ENCODE measurements at regions not wholly inside any gene's neighbourhood (a gene's known extent, or its start where the extent isn't known, plus 50 kb on each side); places are given as distances from the start of the nearest gene placed in this dataset.

GRCh38 chr6:10028222-10028621, 386.7 kb downstream of the TFAP2A start:
- TF ChIP-seq CTCF (IDR thresholded peaks at IDR 0.05): no peak
- no peaks in the 10 kb centered on the region for H3K36me3 Mint-ChIP-seq
- WGBS (ENCODE audit: insufficient coverage): no CpG with 5 or more reads among the region's 4 CpGs
- H3K4me1 Mint-ChIP-seq: no peaks in the 10 kb centered on the region
- ATAC-seq (no peak), DNase-seq (no peak)
- H3K27ac Mint-ChIP-seq: no peak overlapping the region
- intact Hi-C loops (cut with micrococcal nuclease): no loop called here
- H3K4me3 Mint-ChIP-seq: no peak overlapping the region
- Histone ChIP-seq H3K9me3 (ENCODE audit: control insufficient read depth, insufficient read depth, low read length) (no peaks in the 10 kb centered on the region), H3K4me1 (ENCODE audit: control insufficient read depth, insufficient read depth, low read length) (no peaks in the 10 kb centered on the region), H3K36me3 (ENCODE audit: control insufficient read depth, insufficient read depth, low read length) (no peaks in the 10 kb centered on the region), H3K4me3 (ENCODE audit: low read length) (no peak overlapping the region), H3K27me3 (ENCODE audit: control insufficient read depth, insufficient read depth, low read length) (no peaks in the 10 kb centered on the region), H3K27ac (ENCODE audit: low read length) (no peak overlapping the region)
- H3K9me3 Mint-ChIP-seq: peaks cover 1 to 2% of the 10 kb centered on the region in 2 donors
- H3K27me3 Mint-ChIP-seq (ENCODE audit: low read depth in 2 of 2): no peaks in the 10 kb centered on the region

GRCh38 chr6:10019851-10020250, 395.0 kb downstream of the TFAP2A start:
- Mint-ChIP-seq H3K9me3 (peaks cover 13 to 14% of the 10 kb centered on the region in 2 donors), H3K27me3 (ENCODE audit: low read depth in 2 of 2) (no peaks in the 10 kb centered on the region), H3K4me3 (no peak overlapping the region), H3K27ac (no peak overlapping the region), H3K36me3 (no peaks in the 10 kb centered on the region), H3K4me1 (no peaks in the 10 kb centered on the region)
- Histone ChIP-seq H3K4me1 (ENCODE audit: control insufficient read depth, insufficient read depth, low read length) (no peaks in the 10 kb centered on the region), H3K36me3 (ENCODE audit: control insufficient read depth, insufficient read depth, low read length) (no peaks in the 10 kb centered on the region), H3K4me3 (ENCODE audit: low read length) (no peak overlapping the region), H3K27ac (ENCODE audit: low read length) (no peak overlapping the region), H3K9me3 (ENCODE audit: control insufficient read depth, insufficient read depth, low read length) (no peaks in the 10 kb centered on the region), H3K27me3 (ENCODE audit: control insufficient read depth, insufficient read depth, low read length) (no peaks in the 10 kb centered on the region)
- TF ChIP-seq CTCF (IDR thresholded peaks at IDR 0.05): no peak
- 90% methylated on average over 3 of the region's 3 CpGs for WGBS (ENCODE audit: insufficient coverage)
- intact Hi-C loops (cut with micrococcal nuclease): no loop called here
- ATAC-seq (no peak), DNase-seq (no peak)

GRCh38 chr6:10014557-10014956, 400.3 kb downstream of the TFAP2A start:
- Mint-ChIP-seq H3K27me3 (ENCODE audit: low read depth in 2 of 2) (no peaks in the 10 kb centered on the region), H3K36me3 (no peaks in the 10 kb centered on the region), H3K27ac (no peak overlapping the region), H3K4me1 (no peaks in the 10 kb centered on the region), H3K4me3 (no peak overlapping the region), H3K9me3 (peaks cover 10 to 14% of the 10 kb centered on the region in 2 donors)
- intact Hi-C loops (cut with micrococcal nuclease): no loop called here
- DNase-seq (no peak), ATAC-seq (no peak)
- no peak for TF ChIP-seq CTCF (IDR thresholded peaks at IDR 0.05)
- Histone ChIP-seq H3K4me1 (ENCODE audit: control insufficient read depth, insufficient read depth, low read length) (no peaks in the 10 kb centered on the region), H3K4me3 (ENCODE audit: low read length) (no peak overlapping the region), H3K27ac (ENCODE audit: low read length) (no peak overlapping the region), H3K36me3 (ENCODE audit: control insufficient read depth, insufficient read depth, low read length) (no peaks in the 10 kb centered on the region), H3K9me3 (ENCODE audit: control insufficient read depth, insufficient read depth, low read length) (no peaks in the 10 kb centered on the region), H3K27me3 (ENCODE audit: control insufficient read depth, insufficient read depth, low read length) (no peaks in the 10 kb centered on the region)
- 91% methylated on average over 5 of the region's 5 CpGs for WGBS (ENCODE audit: insufficient coverage)

GRCh38 chr6:10000551-10000950, 414.3 kb downstream of the TFAP2A start:
- 87% methylated on average over 3 of the region's 3 CpGs for WGBS (ENCODE audit: insufficient coverage)
- Histone ChIP-seq H3K4me3 (ENCODE audit: low read length) (no peak overlapping the region), H3K36me3 (ENCODE audit: control insufficient read depth, insufficient read depth, low read length) (no peaks in the 10 kb centered on the region), H3K27me3 (ENCODE audit: control insufficient read depth, insufficient read depth, low read length) (no peaks in the 10 kb centered on the region), H3K9me3 (ENCODE audit: control insufficient read depth, insufficient read depth, low read length) (no peaks in the 10 kb centered on the region), H3K4me1 (ENCODE audit: control insufficient read depth, insufficient read depth, low read length) (no peaks in the 10 kb centered on the region), H3K27ac (ENCODE audit: low read length) (no peak overlapping the region)
- Mint-ChIP-seq H3K9me3 (peaks cover 2 to 3% of the 10 kb centered on the region in 2 donors), H3K27ac (no peak overlapping the region), H3K36me3 (no peaks in the 10 kb centered on the region), H3K4me3 (no peak overlapping the region), H3K4me1 (no peaks in the 10 kb centered on the region), H3K27me3 (ENCODE audit: low read depth in 2 of 2) (no peaks in the 10 kb centered on the region)
- DNase-seq: no peak
- TF ChIP-seq CTCF (IDR thresholded peaks at IDR 0.05): no peak
- ATAC-seq: no peak
- intact Hi-C loops (cut with micrococcal nuclease): no loop called here

All from natural killer cell (primary cell).